Cardiac fibroblast (primary cell): ENCODE measurements at regions not wholly inside any gene's neighbourhood (a gene's known extent, or its start where the extent isn't known, plus 50 kb on each side); places are given as distances from the start of the nearest gene placed in this dataset.

Experiments
- DNase-seq, 2 donors: peaks; one replicate each; pipeline versions ENCODE4 v3.0.0 to v3.0.0-alpha.2; 2010; ENCODE audit warnings: low read depth in 2 of 2
- H3K4me3 ChIP-seq, 2 donors: replicated peaks in 1 of 2; 1 replicate in 1 of 2; 2 replicates in 1 of 2; pipeline ENCODE4 v1.5.1; 2011; ENCODE audit warnings: low read depth in 2 of 2, low read length in 2 of 2, mild to moderate bottlenecking in 2 of 2, moderate library complexity in 1 of 2
- TF ChIP-seq, protein P1 (sequence below): IDR thresholded peaks from one replicate; pipeline ENCODE4 v1.5.1; 2011; ENCODE audit warnings: low read depth, mild to moderate bottlenecking, low read length, inconsistent platforms

GRCh38 chr22:48513446-48513845 lies 1314.2 kb downstream of the BRD1 start:
- no peak for DNase-seq
- TF ChIP-seq, protein P1, sequence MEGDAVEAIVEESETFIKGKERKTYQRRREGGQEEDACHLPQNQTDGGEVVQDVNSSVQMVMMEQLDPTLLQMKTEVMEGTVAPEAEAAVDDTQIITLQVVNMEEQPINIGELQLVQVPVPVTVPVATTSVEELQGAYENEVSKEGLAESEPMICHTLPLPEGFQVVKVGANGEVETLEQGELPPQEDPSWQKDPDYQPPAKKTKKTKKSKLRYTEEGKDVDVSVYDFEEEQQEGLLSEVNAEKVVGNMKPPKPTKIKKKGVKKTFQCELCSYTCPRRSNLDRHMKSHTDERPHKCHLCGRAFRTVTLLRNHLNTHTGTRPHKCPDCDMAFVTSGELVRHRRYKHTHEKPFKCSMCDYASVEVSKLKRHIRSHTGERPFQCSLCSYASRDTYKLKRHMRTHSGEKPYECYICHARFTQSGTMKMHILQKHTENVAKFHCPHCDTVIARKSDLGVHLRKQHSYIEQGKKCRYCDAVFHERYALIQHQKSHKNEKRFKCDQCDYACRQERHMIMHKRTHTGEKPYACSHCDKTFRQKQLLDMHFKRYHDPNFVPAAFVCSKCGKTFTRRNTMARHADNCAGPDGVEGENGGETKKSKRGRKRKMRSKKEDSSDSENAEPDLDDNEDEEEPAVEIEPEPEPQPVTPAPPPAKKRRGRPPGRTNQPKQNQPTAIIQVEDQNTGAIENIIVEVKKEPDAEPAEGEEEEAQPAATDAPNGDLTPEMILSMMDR: no peak
- no peak overlapping the region for H3K4me3 ChIP-seq

- TF ChIP-seq, protein P1: no peak
- DNase-seq: no peak
- no peak overlapping the region for H3K4me3 ChIP-seq
Observed at GRCh38 chr22:48511781-48512327, 1315.8 kb downstream of the BRD1 start.

DNA sequence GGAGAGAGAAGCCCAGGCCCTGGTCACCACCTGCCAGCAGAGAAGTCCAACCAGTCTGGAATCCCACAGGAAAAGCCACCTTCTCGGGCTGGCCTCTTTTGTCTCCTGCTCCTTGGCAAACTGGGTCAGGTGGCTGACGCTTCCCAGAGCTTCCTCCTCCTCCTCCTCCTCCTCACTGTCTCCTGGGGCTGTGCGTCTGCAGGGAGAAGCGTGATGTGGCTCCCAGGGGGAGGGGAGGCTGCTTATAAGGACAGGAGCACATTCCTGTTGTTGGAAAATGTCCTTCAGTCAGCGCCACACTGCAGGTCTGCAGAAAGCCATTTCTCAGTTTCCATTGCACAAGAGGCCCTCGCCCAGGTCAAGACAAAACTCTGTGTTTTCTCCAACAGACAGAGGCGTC lies 1316.5 kb downstream of the BRD1 start:
- DNase-seq: no peak
- no peak overlapping the region for H3K4me3 ChIP-seq
- TF ChIP-seq, protein P1: no peak

DNA sequence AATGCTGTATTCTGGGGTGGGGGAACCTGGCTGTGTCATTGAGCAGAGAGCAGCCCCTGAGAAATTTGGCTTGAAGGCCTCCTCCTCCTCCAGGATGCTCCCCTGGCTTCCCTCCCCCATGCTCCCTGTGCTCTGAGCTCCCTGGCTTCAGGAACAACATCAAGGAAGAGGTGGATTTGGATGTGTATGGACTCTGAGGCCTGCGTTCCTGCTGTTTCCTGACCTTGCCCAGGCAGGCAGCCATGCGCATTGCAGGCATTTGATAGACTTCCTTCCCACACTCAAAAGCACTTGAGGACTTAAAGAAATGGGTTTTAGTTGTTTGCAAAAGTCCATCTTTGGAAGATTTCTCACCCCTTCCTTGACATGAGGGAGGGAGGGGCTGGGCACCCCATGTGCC lies 1317.1 kb downstream of the BRD1 start:
- TF ChIP-seq, protein P1: no peak
- no peak overlapping the region for H3K4me3 ChIP-seq
- DNase-seq: no peak

DNA sequence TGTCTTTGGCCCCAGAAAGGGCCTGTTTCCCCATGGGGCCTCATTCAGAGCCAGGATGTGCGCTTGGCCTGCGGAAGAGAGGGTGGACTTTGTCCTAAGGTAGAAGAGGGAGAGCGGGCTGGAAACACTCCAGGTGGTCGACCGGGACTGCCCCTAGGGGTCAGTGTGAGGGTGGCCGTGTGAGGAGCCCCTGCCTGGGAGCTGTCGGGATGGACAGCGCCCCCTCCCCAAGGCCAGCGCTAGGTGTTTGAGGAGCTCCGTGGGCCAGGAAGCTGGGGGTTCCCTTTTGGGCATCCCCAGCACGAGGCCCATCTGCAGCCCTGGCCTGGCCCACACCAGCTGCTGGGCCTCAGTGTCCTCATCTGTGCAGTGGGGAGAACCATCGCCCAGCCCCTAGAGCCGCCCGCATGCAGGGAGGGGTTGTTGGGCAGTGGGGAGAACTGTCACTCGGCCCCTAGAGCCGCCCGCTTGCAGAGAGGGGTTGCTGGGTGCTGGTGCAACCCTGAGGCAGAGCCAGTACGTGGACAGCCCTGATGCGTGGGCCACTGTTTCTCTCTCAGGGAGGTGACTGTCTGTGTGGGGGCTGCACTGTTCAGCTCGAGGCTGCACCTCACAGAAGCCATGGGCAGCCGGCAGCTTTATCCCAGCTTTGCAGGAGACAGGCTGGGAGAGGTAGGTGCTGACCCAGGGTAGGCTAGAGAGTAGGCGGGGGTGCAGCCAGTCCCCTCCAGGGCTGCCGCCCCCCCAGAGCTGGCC lies 1319.9 kb downstream of the BRD1 start:
- DNase-seq: no peak
- TF ChIP-seq, protein P1: no peak
- no peak overlapping the region for H3K4me3 ChIP-seq

DNA sequence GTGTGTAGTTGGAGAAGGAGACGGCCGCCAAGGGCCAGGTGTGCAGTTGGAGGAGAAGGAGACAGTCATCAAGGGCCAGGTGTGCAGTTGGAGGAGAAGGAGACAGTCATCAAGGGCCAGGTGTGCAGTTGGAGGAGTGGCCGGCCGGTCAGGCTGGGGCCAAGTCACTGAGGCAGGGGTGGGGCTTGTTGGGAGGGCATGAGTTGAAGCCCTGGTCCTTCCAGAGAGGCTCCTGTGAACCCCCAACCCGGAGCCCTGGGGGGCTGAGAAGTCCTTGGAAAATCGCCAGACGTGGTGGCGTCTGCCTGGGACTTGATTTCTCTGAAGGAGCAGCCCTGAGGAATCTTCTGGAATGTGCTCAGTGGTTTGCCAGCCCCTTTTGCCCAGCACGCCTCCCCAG lies 1320.5 kb downstream of the BRD1 start:
- no peak overlapping the region for H3K4me3 ChIP-seq
- DNase-seq: no peak
- TF ChIP-seq, protein P1: no peak
